GM18858 (cell line): ENCODE measurements at regions not wholly inside any gene's neighbourhood (a gene's known extent, or its start where the extent isn't known, plus 50 kb on each side); places are given as distances from the start of the nearest gene placed in this dataset.
"Not testable (repeated sequence)": the region's sequence is repeated elsewhere in the genome, so short reads cannot be mapped to it uniquely, and the experiment has no call there.

ENCODE experiments used
- ATAC-seq: cut with Tn5 transposase; IDR thresholded peaks from one replicate; pipeline ENCODE4 v1.9.1; 2021; ENCODE audit not compliant: unreplicated experiment

DNA sequence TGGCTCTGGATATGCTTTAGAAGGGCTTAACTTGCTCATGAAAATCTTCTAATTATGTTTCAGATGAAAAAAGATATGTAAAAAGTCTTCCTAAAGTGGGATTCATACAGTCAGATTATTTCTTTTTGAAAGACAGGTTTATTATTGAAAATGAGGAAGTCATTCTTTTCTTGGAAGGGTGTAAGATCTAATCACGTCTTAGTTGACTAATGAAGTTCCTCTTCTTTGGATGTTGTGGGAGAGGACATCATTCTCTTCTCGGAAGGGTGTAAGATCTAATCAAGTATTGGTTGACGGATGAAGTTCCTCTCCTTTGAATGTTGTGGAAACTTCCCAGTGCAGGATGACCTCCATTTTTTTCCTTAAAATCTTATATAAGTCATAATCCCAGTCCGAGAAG is 74.9 kb downstream of the ALG10 start:
- no peak for ATAC-seq

DNA sequence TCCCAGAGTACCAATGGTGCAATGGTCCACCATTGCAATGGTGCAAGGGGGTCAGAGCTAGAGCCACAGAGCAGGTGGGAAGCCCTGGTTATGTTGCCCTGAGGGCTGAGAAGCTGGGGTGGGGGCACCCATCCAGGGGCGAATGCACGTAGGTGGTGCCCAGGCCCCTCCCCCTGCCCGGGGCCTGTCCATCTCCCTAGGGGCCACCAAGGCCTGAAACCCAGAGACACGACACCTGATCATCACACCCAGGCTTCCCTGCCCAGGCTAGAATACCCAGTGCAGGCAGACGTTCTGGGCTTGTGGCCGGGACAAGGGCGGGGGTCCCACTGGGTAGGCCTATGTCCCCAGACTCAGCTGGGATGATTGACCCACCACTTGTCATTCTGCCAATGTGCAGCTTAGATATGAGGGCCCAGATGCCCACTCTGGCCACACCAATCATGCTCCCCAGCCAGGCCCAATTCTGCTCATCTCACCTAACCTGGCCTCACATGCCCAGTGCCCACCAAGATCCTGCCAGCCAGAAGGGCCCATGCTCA is 83.2 kb downstream of the ALG10 start:
- no peak for ATAC-seq

DNA sequence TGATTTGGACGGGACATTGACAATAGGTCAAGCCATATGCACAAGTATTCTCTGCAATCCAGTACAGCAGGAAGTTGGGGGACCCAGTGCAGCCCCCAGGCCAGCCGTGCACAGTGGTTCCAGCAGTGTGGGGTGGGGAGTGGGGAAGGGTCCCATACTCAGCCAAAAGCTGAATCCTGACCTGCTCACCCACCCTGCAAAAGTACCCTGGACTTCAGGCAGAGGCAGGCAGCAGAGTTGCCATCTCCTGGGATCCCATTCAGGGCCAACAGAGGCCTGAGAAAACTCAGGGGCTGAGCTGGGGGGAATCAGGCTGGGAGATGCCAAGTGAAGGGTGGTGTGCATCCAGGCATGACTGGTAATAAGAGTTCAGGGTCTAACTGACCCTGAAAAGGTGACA is 83.9 kb downstream of the ALG10 start:
- no peak for ATAC-seq

DNA sequence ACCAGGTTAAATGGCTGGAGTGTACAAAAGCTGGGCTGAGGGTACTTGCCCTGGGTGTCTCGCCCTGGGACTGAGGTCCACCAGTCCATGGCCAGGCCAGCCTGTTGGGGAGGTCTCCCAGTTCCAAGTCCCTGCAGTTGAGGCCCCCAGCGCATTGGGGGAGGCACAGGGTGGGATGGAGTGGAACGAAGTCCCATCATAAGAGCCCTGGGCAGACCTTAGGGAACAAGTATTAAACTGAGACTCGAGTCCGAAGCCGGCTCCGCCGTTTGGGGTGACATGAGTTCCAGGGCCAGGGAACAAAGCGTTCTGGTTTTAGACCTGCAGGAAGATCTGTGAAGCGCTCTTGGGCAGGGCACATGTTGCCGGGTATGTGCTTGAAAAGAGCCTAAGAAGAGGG is 84.7 kb downstream of the ALG10 start:
- no peak for ATAC-seq

DNA sequence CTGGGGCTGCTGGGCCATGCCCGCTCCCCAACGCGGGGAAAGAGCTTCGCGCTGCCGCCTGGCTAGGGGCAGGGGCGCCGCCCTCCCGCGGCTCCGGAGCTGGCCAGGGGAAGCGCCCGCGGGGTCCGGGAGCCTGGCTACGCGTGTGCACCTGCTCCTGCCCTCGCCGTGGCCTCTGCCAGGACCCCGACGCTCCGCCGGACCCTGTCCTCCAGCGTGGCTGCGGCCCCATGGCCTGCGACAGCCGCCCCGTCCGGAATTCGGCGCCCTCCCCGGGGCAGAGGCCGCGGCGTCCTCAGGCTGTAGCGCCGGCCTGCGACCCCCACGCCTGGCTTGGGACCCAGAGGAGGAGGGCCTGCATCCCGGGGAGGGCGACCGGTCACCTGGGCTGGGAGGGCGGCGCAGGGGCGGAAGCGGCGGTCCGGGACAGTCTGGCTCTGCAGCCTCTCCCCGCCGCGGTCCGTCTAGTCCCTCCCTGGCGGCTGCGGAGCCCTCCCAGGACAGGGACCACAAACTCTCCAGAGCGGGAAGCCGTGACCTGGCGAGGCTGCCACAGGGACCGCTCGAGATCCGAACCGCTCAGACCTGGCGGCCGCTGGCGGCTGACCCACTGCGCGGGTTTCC is 85.6 kb downstream of the ALG10 start:
- no peak for ATAC-seq

DNA sequence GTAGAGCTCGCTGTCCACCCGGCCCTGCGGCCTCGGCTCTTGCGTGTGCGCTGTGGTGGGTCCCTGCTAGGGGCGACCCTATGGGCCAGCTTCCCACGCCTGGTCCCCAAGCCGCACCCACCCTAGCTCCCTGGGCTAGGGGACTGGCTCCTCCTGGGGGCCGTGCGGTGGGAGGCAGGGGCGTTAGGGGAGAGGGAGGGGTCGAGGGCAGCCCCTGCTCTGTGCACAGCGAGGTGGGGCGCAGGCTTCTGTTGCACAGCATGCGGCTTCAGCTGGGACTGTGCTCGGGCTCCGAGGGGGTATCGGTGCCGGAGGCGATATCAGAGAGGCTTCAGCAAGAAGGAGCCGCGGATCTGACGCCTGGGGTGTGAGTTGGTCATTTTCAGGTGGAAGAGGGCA is 86.1 kb downstream of the ALG10 start:
- no peak for ATAC-seq

DNA sequence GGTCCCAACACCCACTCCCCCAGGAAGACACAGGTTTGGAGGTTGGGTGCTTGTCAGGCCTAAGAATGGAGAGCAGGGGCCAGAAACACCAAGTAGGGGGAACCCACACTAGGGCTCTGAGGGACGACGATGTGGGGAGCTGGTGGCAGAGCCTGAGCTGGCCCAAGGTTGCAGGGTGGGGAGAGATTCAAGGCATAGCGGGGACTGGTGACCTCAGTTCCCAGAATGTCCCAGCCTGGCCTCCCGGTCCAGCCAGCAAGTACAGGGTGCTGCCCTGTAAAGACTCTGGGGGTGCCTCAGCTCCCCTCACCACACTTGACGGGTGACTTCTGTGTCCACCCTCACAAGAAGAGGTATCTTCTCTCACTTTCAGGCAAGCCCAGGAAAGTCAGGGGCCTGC is 86.7 kb downstream of the ALG10 start:
- no peak for ATAC-seq

DNA sequence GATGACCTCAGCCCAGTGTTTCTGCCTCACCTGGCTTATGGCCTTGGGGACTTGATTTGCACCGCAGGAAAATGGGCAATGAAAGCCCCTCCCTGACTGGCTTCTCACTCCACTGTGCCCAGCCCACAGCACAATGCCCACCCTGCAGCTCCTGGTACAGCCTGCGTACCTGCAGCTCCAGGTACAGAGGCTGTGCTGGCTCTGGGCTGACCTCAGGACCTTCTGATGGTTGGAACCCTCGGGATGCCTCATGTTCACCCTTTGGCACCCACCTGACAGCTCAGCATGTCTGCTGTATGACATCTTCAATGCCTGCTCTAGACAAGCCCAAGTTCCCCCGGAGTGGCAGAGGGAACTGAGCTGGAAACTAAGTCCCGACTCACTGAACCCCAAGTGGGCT is 87.1 kb downstream of the ALG10 start:
- no peak for ATAC-seq

DNA sequence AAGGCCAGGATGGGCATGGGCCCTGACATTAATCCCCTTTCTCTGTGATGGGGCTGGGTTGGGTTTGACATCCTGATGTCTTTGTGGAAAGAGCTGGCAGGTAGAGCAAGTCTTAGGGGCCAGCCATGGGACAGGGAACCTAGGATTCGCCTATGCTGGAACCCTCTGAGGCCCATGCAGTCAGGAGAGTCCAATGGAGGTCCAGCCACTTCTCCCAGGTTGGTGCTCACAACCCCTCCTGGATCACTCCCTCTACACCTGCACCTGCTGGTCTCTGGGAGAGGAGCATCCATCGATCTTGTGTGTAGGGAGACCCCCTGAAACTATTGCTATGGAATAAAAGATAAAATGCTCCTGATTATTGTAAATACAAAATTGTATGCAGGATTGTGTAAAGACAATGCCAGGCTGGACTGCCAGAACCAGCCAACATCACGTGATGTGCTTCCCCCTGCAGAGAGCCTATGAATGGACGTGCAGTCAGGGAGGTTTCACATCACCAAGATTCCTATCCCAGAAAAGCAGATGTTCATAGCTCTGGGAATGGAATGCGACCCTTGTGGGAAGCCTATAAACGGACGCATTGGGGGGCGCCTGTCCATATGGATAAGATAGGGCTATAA is 87.7 kb downstream of the ALG10 start:
- not testable (repeated sequence) for ATAC-seq

DNA sequence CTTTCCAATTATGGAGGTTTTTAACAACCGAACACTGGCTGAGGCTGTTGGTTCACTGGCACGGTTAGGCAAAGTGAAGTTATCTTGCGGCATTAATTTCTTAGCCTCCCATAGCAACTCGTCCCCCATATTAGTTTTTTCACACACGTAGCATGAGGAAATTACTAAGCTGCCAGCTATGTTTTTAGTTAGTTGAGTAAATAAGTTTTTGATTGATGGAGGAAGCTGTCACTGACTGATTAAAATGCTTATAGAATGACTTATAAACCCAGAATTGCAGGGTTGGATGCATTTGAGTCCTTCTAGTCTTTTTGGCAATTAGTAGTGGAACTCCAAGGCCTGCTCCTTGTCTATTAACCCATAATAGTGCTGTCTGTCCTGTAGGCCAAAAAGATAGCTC is 97.1 kb downstream of the ALG10 start:
- no peak for ATAC-seq

DNA sequence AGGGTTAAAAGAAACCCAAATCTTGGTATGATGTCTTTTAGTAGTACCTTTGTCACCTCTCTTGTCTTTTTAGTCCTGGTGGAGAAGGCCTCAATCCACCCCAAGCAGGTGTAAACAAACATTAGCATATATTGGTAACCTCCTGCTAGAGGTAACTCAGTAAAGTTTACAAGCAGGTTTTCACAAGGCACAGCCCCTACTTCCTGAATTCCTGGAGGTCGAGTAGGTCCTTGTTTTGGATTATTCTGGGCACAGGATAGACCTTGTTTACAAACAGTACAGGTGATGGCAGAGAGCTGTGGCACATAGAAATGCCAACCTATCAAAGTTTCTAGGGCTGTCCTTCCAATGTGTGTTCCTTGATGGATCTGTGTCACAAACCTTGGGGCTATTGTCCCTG is 99.1 kb downstream of the ALG10 start:
- ATAC-seq = no peak

DNA sequence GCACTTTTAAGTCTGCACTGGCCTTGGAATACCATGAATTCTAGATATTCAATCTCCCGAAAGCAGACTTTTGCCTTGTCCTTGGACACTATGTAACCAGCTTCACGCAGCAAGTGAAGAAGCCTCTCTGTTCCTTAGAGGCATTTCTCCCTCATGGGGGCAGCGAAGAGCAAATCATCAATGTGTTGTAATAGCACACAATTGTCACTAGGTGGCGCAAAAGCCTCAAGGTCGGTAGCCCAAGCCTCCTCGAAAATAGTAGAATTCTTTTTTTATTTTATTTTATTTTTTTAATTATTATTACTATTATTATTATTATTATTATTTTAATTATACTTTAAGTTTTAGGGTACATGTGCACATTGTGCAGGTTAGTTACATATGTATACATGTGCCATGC is 100.8 kb downstream of the ALG10 start:
- peak; percentile 58 for ATAC-seq

DNA sequence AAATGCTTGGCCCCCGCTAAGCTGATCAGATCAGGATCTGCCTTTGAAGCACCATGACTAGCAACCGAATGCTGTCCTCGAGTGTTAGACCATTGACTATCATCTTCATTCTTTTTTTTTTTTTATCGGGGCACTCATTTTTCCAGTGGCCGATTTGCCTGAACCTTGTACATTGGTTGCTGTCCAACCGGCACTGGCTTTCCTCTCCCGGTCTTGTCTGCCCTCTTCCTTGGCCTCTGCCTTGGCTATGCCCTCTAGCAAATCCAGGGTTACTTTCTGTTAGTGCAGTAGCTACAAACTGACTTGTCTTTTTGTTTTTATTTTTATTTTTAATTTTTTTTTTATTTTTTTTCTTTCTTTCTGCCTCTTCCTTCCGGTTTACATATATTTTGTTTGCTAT is 102.3 kb downstream of the ALG10 start:
- ATAC-seq = no peak

DNA sequence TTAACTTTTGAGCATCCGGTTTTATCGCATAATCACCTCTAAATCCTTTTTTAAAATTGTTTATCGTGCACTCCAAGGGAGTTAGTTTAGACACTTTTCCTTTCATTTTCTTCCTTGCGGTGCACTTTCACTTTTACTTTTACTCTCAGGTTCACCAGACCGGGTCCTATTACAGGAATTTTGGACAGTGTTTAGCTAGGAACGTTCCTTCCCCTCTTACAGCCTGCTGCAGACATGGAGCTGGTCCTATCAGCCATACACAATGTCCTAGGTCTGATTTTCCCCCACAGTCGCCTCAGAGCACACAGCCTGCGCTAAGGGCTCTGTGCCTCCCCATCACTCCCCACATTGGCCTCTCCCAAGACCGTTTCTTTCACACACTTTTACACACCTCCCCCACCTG is 103.9 kb downstream of the ALG10 start:
- ATAC-seq = no peak

DNA sequence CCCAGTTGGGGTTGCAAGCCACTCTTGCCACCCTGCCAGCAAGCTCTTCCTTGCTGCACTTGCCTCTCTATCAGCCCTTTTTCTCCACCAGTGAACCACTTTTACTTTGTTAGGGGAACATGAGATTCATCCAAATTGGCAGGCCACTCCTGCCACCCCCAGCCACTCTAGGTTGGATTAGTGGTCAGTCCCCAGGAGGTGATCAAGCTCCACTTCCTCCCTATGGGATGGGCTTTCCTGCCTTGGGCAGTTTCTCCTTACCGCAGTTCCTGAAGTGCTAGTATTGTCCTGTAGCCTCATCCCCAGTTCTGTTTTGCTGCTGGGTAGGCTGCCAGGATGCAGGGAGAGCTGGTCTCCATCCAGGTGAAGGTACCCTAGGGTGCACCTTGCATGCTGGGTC is 104.5 kb downstream of the ALG10 start:
- ATAC-seq = no peak

DNA sequence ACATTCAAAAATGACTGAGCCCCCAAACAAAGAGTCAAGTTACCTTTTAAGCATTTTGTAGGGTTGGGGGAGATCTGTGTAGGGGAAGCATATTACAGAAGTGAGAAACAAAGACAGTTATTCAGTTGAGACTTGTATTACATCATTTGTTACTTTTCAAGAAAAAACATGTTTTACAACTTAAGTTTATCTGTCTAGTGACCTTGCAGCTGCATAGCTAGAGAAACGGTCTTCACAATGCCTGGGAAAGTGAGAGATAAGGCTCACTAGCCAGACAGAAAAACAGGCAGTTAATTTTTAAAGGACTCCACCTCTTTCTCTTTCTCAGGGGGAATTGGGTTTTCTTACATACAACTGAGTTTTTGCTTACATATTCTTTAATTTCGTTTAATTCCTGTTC is 105.1 kb downstream of the ALG10 start:
- ATAC-seq = not testable (repeated sequence)

DNA sequence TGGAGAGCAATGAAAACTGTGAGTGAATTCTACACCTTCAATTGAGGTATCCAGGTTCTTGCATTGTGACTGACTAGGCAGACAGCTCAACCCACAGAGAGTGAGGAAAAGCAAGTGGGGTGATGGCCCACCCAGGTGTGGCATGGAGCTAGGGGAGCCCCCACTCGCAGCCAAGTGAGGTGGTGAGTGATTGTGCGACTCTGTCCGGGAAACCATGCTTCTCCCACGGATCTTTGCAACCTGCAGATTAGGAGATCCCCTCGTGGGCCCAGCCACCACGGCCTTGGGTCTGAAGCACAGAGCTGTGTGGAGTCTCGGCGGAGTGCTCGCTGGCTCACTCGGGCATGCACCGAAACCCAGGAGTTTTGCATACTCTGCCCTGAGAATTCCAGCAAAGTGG is 120.1 kb downstream of the ALG10 start:
- ATAC-seq = no peak

DNA sequence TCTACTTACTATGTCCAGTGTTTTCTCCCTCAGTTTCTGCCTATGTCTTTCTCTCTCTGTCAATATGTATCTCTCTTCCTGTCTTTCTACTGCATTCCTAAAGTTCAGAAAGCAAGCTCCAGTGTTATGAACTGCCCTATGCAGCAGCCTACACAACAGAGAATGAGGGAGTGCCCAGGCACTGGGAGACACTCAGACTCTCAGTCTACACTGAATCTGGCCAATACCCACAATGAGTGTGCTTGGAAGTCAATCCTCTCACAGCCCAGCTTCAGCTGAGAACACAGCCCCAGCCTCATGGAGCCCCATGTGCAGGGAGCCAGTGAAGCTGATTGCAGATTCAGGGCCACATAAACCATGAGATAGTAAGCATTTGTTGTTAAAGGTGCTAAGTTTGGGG is 128.7 kb downstream of the ALG10 start:
- ATAC-seq = no peak

DNA sequence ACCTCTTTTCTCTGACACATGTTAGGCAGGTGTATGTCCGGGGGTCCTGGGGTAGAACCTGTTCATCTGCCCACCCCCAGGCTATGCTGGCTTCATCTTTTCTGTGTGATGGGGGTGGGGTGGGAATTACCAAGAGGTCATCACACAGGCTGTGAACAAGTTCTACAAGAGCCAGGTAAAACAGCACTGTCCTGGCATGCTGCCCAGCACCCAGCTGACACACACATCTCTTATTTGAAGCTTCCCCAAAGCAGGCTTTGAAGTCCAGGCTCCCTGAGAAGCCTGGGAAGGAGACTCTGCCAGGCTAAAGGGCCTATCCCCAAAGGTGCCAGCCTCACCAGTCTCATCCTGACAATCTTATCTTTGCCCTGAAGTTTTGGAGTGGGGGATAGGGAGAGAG is 141.1 kb downstream of the ALG10 start:
- no peak for ATAC-seq

DNA sequence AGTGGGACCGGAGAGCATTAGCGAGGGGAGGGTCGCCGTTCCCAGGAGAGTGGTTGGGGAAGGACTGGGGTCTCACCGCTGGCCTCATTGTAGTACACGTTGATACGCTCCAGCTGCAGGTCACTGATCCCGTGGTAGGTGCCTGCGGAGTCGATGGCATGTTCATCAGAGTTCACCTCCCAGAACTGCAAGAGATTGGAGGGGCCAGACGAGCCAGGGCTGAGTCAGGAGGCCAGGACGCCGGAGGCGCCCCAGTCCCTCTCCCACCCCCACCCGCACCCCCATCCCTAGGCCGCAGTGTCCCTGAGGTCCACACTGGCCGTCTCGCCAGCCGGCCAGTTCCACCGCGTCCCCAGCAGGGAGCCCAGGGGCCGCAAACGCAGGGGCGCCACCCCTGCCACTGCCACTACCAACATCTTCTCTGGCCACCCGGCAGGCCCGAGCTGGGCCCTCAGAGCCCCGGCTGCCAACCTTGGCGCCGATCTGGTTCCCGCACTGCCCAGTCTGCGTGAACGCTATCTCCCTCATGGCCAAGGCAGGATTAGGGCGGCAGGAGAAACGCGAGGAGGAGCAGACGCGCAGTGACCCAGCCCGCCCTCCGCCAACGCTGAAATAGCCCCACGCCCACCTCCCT is 144.2 kb downstream of the ALG10 start:
- ATAC-seq = no peak

DNA sequence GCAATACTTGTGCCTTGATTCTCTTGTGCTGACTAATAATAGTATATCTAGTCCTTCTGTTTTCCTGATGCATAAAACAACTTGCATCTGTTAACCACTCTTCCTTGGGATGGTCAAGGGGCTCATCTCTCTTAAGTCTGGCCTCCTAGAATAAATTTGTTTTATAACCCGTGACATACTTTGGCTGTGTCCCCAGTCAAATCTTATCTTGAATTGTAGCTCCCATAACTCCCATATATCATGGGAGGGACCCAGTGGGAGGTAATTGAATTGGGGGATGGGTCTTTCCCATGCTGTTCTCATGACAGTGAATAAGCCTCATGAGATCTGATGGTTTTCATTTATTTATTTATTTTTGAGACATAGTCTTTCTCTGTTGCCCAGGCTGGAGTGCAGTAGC is 146.2 kb downstream of the ALG10 start:
- not testable (repeated sequence) for ATAC-seq

DNA sequence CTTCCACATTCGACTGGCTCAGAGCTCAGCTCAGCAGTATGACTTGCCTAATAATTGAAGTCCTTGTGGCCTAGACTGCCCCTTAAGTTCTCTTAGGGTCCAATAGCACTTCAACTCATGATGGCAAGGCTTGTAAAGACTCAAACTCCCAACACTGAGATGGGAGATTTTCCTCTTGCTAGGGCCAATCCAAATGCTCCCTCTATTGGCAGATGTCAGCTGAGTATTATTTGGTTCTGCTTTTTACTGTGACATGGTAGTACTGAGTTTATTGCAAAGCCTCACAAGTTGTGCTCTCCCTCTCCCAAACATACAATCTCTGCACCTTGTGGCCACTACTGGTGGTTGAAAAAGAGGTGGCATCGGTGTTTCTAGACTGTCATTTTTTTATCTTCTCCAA is 164.2 kb downstream of the ALG10 start:
- ATAC-seq = no peak

DNA sequence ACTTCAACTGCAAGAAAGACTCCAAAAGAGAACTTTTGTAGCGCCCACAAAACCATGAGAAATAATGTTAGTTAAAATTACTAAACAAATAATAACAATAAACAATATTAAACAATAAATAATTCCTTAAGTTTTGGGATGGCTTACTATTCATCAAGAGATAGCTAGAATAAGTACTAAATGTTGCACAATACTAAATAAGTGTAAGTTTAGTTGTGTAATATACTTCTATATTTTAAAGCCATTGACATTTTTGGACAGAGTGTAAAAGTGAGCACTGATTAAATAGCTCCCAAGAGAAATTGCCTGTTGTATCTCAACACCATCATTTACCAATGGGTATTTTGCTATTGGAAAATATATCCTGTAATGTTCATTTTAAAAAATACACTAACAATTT is 166.7 kb downstream of the ALG10 start:
- ATAC-seq = no peak
